HG02973 (cell line): ENCODE measurements at regions not wholly inside any gene's neighbourhood (a gene's known extent, or its start where the extent isn't known, plus 50 kb on each side); places are given as distances from the start of the nearest gene placed in this dataset.

Experiments used
- ATAC-seq: cut with Tn5 transposase; IDR thresholded peaks from one replicate; pipeline ENCODE4 v1.9.1; 2021; ENCODE audit warnings: moderate library complexity; ENCODE audit not compliant: unreplicated experiment

DNA sequence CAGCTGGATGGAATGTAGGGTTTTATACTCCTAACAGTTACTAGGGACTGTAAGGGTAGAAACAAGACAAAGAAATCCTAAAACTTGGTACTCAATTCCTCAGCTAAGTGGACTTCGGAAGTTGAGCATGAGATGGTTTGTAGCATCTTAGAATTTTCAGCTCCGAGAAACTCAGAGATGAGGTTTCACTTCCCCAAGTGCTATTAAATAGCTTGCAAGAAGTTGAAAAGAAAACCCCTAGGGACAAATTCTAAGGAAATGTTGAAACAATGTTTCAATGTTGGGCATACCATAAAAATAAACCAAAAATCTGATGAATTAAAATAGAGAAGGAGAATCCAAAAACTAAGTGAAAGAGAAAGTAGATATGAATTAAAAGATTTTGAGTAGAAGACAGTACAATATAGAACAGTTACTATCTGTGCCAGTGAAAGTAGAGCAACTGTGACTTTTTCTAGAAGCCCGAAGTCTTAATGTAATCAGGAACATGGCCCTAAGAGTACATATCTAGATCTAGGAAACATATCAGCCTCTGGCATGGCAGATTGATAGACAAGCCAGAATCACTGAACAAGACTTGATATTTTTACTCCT is 308.6 kb upstream of the RGMB start:
- ATAC-seq = peak; percentile 82

GRCh38 chr5:98468188-98468869 is 305.1 kb upstream of the RGMB start:
- ATAC-seq = no peak

DNA sequence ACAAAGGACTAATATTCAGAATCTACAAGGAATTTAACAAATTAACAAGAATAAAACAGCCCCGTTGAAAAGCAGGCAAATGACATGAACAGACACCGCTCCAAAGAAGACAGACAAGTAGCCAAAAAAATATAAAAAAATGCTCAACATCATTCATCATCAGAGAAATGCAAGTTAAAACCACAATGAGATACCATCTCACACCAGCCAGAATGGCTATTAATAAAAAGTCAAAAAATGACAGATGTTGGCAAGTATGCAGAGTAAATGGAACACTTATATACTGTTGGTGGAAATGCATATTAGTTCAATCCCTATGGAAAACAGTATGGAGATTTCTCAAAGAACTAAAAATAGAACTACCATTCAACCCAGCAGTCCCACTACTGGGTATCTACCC is 302.7 kb upstream of the RGMB start:
- ATAC-seq = no peak

GRCh38 chr5:98471458-98471857 is 302.0 kb upstream of the RGMB start:
- ATAC-seq = no peak

GRCh38 chr5:98474216-98474615 is 299.2 kb upstream of the RGMB start:
- ATAC-seq = no peak

DNA sequence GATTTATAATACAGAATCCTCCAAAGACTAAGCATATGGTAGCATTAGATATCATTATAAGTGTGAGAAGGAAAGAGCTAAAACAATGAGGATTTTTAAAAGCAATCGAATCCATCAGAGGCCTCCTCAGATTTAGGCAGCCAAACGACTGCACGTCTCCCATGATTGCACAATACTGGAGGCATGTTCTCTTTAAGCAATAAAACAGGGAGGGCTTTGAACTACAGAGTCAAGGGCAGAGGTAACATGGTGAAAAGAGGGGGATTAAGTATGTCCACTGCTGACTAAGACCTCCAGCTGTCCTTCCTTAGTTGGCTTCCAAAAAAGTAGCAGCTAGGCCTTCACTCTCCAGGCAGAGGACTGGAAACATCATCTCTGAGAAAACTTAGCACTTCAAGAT is 298.7 kb upstream of the RGMB start:
- ATAC-seq = no peak

GRCh38 chr5:98482321-98483300 is 290.9 kb upstream of the RGMB start:
- no peak for ATAC-seq

- no peak for ATAC-seq
These were observed 290.2 kb upstream of the RGMB start for GRCh38 chr5:98483301-98483685.

- no peak for ATAC-seq
These were observed 284.4 kb upstream of the RGMB start for GRCh38 chr5:98489021-98489420.

- ATAC-seq = no peak
These were observed 283.1 kb upstream of the RGMB start for GRCh38 chr5:98490348-98490747.

DNA sequence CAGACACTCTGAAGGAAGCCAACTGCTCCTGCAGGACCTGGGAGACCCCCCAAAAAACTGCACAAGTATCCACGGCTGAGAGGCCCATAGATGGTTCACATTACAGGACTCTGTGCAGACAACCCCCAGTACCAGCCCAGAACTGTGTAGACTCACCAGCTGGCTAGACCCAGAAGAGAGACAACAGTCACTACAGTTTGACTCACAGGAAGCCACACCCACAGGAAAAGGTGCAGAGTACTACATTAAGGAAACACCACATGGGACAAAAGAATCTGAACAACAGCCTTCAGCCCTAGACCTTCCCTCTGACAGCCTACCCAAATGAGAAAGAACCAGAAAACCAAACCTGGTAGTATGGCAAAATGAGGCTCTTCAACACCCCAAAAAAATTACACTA is 281.2 kb upstream of the RGMB start:
- no peak for ATAC-seq

GRCh38 chr5:98497418-98497817 is 276.0 kb upstream of the RGMB start:
- ATAC-seq = no peak

DNA sequence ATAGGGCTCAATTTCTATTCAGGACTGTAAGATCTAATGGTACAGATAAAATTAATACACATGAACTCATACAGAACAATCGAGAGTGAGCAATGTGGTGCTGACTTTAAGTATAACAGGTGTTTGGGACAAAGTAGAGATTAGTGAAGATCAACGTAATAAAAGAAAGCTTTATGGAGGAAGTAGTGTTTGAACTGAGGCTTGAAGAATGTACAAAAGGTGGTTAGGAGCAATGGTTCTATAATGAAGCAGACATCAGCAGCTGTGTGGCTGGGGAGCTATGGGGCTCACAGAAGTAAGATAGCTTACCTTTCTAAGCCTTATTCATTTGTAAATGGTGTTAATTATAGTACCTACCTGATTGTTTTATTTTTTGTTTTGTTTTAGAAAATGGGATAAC is 275.4 kb upstream of the RGMB start:
- no peak for ATAC-seq

- ATAC-seq = no peak
These were observed 273.6 kb upstream of the RGMB start for GRCh38 chr5:98499892-98500291.

DNA sequence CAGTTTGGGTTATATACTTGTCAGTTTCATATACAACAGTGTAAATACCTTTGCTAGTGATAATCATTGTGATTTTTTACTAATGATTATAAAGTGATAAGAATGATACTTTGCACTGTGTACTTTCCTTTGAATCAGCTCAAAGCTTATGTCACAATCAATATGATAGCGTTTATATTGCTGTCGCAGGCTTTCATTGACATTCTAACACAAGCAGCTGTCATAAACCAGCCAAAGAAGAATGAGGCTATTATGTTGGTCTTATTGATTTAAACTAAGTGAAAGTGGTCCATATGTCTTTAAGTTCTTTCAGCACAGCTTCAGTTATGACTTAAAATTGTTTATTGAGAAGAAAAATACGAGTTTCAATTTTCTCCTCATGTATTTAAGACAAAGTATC is 272.7 kb upstream of the RGMB start:
- ATAC-seq = no peak

GRCh38 chr5:98503616-98504015 is 269.8 kb upstream of the RGMB start:
- ATAC-seq = no peak

DNA sequence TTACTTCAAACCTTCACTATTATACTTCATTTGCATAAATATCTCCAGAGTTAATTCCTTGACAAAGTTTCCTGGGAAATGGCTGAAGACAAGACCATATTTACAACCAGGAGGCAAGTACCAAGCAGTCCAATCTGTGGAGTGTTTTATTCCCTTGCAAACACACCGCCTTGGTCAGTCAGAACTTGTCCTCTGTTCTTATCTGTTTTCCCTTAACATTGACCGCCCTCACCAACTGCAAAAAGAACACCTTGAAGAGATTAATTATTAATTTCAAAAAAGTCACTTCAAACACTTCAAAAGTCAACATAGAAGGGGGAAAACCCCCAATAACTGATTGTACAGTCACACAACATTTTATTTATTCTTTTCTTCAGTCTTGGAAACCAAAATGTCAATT is 269.0 kb upstream of the RGMB start:
- no peak for ATAC-seq

GRCh38 chr5:98510143-98510985 is 263.1 kb upstream of the RGMB start:
- no peak for ATAC-seq

GRCh38 chr5:98513380-98513779 is 260.1 kb upstream of the RGMB start:
- ATAC-seq = no peak

- no peak for ATAC-seq
These were observed 259.2 kb upstream of the RGMB start for GRCh38 chr5:98514215-98514614.

- ATAC-seq = no peak
These were observed 256.8 kb upstream of the RGMB start for GRCh38 chr5:98516701-98517100.
